Astrocyte of the cerebellum (primary cell): ENCODE measurements at regions not wholly inside any gene's neighbourhood (a gene's known extent, or its start where the extent isn't known, plus 50 kb on each side); places are given as distances from the start of the nearest gene placed in this dataset.

ENCODE experiments used
- DNase-seq: peaks from one replicate; pipeline ENCODE4 v3.0.0-alpha.2; 2011; ENCODE audit warnings: low read depth
- H3K4me3 ChIP-seq: 2 replicates; pipeline ENCODE4 v1.5.1; 2011; ENCODE audit warnings: mild to moderate bottlenecking, low read depth, low read length, moderate library complexity
- in situ Hi-C: cut with HindIII; loops from 2 replicates; pipeline ENCODE4 v1.10.0; 2017; ENCODE audit warnings: low sequenced_read_pairs
- TF ChIP-seq, protein P1 (sequence below): IDR thresholded peaks from 2 replicates; pipeline ENCODE4 v1.5.1; 2012; ENCODE audit warnings: low read length, low read depth, moderate library complexity, mild to moderate bottlenecking; ENCODE audit errors: missing control alignments

- in situ Hi-C loops: no loop called here
- TF ChIP-seq, protein P1, sequence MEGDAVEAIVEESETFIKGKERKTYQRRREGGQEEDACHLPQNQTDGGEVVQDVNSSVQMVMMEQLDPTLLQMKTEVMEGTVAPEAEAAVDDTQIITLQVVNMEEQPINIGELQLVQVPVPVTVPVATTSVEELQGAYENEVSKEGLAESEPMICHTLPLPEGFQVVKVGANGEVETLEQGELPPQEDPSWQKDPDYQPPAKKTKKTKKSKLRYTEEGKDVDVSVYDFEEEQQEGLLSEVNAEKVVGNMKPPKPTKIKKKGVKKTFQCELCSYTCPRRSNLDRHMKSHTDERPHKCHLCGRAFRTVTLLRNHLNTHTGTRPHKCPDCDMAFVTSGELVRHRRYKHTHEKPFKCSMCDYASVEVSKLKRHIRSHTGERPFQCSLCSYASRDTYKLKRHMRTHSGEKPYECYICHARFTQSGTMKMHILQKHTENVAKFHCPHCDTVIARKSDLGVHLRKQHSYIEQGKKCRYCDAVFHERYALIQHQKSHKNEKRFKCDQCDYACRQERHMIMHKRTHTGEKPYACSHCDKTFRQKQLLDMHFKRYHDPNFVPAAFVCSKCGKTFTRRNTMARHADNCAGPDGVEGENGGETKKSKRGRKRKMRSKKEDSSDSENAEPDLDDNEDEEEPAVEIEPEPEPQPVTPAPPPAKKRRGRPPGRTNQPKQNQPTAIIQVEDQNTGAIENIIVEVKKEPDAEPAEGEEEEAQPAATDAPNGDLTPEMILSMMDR: no peak
- no peak overlapping the region for H3K4me3 ChIP-seq
- DNase-seq: no peak
Observed at GRCh38 chr9:126157423-126157822, 169.2 kb upstream of the MVB12B start.

DNA sequence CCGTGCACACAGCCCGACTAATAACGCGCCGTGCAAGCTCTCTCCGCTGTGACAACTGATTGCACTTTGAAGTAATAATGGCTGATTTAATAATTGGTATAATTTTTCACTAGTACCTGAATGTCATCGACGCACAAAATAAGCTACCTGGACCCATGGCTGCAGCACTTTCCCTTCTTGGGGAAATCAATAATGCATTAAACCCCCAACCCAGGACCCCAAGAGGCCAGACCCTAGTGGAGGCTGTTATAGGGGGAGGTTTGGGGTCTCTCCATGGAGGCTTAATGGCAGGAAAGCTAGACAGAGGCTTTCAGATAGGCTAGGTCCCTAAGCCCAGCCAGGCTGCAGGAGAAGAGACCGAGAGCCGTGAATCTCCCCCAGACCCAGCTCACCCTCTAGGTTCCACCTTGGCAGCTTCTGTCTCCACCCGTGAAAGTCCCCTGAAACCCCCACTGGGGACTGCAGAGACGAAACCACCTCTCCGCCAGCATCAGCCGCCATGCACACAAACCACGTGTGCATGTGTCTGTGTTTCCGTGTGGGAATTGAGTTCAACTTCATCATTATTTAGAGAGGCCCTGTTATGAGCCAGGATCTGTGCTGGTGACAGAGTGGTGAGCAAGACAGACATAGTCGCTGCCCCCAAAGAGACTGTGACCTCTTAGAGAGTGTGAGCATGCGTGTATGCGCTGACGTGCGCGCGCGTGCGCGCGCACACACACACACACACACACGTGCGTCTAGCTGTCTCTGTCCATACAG is 168.6 kb upstream of the MVB12B start:
- TF ChIP-seq, protein P1: no peak
- no peak for DNase-seq
- in situ Hi-C loops: no loop called here
- no peak overlapping the region for H3K4me3 ChIP-seq

- in situ Hi-C loops: no loop called here
- TF ChIP-seq, protein P1: no peak
- H3K4me3 ChIP-seq: no peak overlapping the region
- no peak for DNase-seq
Observed at GRCh38 chr9:126158588-126159429, 167.8 kb upstream of the MVB12B start.

GRCh38 chr9:126159430-126160060 is 167.1 kb upstream of the MVB12B start:
- DNase-seq: no peak
- in situ Hi-C loops: no loop called here
- no peak overlapping the region for H3K4me3 ChIP-seq
- TF ChIP-seq, protein P1: no peak

DNA sequence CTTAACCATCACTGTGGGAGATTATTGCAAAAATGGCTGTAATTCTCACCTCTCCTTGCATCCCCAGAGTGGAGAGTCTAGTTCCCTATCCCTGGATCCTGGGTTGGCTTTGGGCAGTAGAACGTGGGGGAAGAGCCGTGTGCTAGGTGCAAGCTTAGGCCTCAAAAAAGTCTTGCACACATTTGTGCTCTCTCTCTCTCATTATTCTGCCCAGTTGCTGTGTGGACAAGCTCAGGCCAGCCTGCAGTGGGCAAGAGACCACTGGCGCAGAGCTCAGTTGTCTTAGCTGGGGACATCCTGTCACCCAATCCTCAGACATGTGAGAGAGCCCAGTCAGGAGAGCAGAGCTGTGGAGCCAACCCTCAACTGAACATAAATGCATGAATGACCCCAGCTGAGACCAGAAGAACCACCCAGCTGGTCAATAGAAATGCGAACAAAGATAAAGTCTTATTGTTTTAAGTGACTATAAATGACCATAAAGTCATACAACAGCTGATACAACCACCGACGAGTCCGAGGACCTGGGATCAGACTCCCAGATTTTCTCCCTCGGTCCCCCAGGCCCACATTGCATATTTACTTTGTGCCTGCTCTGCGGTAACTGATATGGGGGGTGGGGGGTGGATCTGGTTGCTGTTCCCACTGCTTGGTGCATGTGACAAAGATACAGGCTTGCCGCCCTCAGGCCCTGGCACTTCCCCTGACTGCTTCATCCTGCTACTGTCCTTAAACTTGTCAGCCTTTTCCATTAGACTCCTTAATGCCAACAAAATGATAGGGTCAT is 166.4 kb upstream of the MVB12B start:
- in situ Hi-C loops: no loop called here
- DNase-seq: no peak
- H3K4me3 ChIP-seq: no peak overlapping the region
- TF ChIP-seq, protein P1: no peak

DNA sequence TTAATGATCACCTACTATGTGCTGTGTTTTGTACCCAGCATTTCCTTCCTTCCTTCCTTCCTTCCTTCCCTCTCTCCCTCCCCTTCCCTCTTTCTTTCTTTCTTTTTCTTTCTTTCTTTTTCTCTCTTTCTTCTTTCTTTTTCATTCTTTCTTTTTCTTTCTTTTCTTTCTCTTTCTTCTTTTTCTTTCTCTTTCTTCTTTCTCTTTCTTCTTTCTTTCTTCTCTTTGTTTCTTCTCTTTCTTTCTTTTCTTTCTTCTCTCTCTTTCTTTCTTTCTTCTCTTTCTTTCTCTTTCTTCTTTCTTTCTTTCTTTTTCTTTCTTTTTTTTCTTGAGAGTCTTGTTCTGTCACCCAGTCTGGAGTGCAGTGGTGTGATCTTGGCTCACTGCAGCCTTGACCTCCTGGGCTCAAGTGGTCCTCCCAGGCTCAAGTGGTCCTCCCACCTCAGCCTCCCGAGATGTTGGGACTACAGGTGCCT is 165.7 kb upstream of the MVB12B start:
- TF ChIP-seq, protein P1: no peak
- in situ Hi-C loops: no loop called here

More for the DNA sequence above, 165.7 kb upstream of the MVB12B start:
- no peak for DNase-seq
- H3K4me3 ChIP-seq: no peak overlapping the region
